HG02642 (cell line): ENCODE measurements at regions not wholly inside any gene's neighbourhood (a gene's known extent, or its start where the extent isn't known, plus 50 kb on each side); places are given as distances from the start of the nearest gene placed in this dataset.
"Not testable (repeated sequence)": the region's sequence is repeated elsewhere in the genome, so short reads cannot be mapped to it uniquely, and the experiment has no call there.

Experiments used
- ATAC-seq: cut with Tn5 transposase; IDR thresholded peaks from one replicate; pipeline ENCODE4 v1.9.1; 2021; ENCODE audit warnings: mild to moderate bottlenecking; ENCODE audit not compliant: unreplicated experiment, poor library complexity

- no peak for ATAC-seq
Observed at GRCh38 chr6:3900744-3901336, 51.7 kb downstream of the FAM50B start.

GRCh38 chr6:3902871-3903648 is 53.9 kb downstream of the FAM50B start:
- ATAC-seq, result no peak

DNA sequence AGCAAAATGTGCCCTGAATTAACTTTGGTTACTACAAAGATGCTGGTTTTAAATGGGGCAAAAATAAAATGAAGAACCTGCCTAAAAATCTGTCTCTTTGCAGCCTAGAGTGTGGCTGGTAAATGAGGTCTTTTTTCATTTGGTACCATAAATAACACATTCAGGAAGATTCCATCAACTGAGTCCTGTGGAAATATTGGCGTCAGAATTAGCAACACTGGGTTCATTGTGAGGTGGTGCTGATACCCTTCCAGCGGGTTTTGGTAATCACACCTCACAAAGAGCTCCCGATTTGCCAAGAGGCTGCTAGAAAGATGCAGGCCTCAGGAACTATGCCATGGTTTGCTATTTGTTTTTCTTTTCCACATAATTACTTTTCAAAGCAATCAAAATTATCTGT is 55.3 kb downstream of the FAM50B start:
- ATAC-seq, result no peak

DNA sequence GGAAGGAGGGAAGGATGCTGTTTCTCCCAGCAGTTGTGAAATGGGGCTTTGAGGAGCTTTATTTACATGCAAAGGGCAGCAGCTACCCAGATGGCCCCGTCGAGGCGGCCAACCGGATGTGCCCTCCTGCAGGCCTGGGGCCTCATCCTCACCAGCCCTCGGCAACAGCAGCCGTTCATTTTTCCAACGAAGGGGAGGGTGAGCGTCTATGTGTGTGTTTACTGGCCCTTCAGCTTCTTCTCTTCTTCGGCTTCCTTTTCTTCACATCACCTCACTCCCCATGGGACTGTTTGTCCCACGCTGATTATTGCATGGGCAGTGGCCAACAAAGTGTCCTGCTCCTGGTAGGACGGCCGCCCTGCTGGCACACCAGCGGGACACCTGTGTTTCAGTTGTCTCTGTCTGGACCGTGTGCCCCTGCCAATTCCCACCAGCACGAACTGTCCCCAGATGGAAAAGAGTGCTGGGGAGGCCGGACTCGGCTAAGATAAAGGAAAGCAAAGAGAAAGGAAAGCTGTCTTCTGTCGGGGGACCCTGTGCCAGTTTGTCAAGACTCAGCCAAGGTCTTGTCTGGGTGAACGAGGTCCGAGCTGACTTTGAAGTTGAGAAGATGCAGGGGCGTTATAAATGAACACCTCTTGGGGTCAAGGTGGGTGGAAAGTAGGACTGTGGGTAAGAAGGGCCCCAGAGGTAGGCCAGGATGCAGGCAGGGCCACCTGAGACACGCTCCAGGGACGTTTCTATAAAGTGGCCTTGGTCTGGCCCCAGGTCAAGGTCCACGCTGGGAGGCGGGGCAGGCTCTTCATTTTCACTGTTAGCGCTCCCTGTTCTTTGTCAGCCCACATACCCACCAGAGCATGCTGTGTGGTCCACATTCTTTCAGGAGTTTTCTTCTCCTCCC is 57.0 kb downstream of the FAM50B start:
- ATAC-seq, result no peak

DNA sequence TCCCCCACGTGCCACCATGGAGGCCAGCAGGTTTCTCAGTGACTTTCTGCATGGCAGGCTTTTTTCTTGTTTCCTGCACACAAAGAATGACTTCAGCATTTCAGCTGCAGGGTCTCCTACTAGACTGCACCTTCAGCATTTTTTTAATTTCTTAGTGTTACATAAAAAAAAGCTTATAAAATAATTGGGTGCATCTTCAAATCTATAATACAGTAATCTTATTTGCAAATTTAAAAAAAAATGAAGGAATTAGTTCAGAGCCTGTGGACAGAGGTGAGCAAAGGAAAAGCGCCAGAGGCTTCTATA is 57.6 kb downstream of the FAM50B start:
- ATAC-seq, result no peak

DNA sequence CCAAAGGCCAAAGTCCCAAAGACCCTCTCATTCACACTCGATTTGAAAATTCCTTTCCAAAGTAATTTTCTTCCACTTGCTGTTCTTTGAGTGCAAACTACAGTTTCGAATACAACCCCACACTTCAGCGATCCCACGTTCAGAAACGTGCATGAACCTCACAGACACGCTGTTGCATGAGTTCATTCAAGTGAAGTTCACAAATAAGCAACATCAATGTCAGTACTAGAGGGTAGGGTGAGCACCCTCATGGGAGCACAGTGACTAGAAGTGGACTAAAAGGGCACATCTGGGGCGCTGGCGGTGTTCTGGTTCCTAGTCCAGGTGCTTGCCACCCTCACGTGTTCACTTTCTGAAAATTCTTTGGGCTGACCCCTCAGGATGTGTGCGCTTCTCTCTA is 59.0 kb downstream of the FAM50B start:
- ATAC-seq, result no peak

DNA sequence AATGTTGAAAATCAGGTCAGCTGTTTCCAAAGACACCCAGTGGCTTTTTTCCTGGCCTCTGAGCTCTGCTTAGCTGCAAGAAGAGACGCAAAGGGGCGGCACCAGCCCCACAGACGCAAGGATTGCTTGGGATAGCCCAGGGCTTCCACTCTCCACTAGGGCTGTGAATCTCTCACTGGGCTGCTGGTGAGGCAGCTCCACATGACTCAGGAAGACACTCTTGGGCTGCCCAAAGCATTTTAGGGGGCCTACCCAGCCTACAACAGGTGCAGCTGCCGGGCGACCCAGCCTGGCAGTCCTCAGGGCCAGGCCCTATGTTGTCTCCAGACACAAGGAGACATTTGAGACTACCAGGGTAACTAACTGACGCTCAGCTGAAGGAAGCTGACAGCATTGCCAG is 59.8 kb downstream of the FAM50B start:
- ATAC-seq, result no peak

DNA sequence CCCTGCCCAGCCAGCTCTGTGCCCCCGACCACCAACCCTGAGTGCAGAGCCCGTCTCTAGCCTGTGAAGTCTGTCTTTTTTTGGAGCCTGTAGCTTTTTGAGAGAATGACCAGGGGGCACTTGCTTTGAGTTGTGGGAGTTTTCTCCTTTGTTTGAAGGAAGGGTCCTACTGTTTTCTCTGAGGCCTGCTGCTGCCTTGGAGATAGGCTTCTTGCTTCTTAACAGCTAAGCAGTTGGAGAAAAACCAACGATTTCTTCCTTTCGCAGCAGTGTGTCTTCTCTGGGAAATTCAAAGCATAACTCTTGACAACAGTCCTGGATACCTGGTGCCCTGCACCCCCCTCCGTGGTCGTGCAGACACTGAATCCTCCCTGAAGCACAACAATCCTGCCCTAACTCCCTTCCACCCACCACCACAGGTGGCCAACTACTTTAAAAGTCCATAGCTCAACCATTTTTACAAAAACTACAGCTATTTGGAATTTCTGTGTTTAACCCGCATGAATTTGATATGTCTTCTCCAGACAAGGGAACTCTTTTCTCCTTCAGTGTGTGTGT is 61.0 kb downstream of the FAM50B start:
- ATAC-seq, result no peak

DNA sequence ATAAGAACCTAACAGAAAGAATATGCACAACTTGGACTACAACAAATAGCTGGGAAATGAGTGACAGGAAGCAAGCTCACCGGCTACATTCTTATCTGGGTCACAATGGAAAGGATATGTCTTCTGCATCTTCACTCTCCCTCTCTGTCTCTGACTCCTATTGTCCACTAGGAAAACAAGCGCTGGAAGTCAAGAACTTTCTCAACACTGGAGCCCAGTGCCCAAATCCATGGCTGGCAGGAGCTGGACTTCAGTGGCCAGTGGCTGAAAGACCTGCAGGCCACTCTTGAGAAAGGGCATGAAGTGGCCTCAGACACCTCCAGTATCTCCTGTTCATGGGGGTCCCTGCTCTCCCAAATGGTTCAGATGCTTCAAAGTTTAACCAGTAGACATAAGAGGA is 62.0 kb downstream of the FAM50B start:
- ATAC-seq, result no peak

DNA sequence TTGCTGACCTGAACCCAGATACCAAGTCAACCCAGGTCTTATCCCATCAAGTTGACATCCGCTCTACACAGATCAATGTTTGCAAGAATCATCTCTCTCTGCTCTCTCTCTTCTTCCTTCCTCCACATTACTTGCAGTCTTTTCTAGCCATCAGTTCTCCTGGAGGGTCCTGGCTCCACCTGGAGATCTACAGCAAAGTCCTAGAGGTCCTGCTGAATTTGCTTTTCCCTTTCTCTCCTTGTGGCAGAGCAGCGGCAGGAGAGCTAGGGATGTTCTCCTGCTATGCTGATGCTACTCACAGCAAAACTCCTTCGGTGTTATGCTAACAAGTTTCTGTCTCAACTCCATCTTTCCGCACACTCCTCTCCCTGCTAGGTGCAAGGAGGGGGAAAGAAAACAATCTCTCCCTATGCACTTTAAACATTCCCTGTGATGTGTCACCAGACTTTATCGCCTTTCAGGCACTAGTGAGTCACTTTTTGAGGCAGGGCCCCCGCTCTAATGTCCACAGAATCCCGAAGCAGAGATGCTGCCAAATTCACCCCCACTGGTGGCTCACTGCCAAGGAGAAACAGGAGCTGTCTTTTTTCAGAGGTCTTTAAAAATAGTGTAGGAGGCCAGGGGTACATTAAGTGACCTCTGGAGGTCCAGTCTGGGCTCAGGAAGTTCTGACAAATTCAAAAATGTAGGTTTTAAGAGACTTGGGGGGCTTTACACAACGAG is 62.6 kb downstream of the FAM50B start:
- no peak for ATAC-seq

DNA sequence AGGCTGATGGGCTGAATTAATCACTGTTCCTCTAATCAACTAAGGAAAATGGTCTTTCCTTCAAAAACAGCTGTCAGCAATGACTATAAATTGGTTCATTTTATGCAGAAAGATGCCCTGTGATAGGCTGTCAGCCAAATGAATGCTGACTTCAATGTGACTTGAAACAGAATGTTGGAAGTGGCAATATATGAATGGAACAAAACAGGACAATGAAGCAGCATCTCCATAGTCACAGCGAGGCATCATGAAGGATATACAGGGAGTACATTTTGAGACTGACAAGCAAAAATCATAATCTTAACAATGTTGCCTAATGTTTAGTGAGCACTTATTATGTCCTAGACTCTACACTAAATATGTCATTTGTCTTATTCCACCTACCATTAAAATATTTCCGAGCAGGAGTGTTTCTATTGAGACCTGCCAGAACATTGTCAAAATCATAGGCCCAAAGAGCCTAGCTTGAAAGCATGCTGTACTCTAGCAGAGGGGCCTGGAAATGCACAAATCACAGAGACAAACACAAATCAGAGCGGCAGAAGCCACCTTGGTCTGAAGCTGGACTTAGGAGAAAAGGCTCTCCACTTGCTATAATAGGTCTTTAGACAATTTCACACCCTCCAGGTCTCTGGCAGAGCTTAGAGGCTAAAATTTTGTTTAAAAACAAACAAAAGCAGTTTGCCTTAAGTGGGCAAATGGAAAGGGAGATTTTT is 63.3 kb downstream of the FAM50B start:
- ATAC-seq, result no peak

- no peak for ATAC-seq
Observed at GRCh38 chr6:3913077-3913957, 64.1 kb downstream of the FAM50B start.

- no peak for ATAC-seq
Observed at GRCh38 chr6:3913958-3914337, 64.8 kb downstream of the FAM50B start.

- ATAC-seq, result no peak
Observed at GRCh38 chr6:3915076-3915791, 66.1 kb downstream of the FAM50B start.

GRCh38 chr6:3916211-3916610 is 67.0 kb downstream of the FAM50B start:
- no peak for ATAC-seq

- not testable (repeated sequence) for ATAC-seq
Observed at GRCh38 chr6:3916749-3917148, 67.6 kb downstream of the FAM50B start.

GRCh38 chr6:3918469-3918868 is 69.3 kb downstream of the FAM50B start:
- no peak for ATAC-seq

- ATAC-seq, result no peak
Observed at GRCh38 chr6:3919130-3919628, 70.0 kb downstream of the FAM50B start.
